IMR-90 (cell line): ENCODE measurements at regions not wholly inside any gene's neighbourhood (a gene's known extent, or its start where the extent isn't known, plus 50 kb on each side); places are given as distances from the start of the nearest gene placed in this dataset.

Source experiments
- FOS ChIP-seq: fragments of 150-350 bp; IDR thresholded peaks from 2 replicates; pipeline ENCODE4 v1.6.1; 2016; ENCODE audit warnings: low read depth, low read length
- POLR2A ChIP-seq: IDR thresholded peaks from 2 replicates; pipeline ENCODE4 v1.6.1; 2012; ENCODE audit warnings: mild to moderate bottlenecking, low read depth, low read length
- RAD21 ChIP-seq: IDR thresholded peaks from 2 replicates; pipeline ENCODE4 v1.6.1; 2012; ENCODE audit warnings: low read length, improper control_type of control experiment
- RCOR1 ChIP-seq: IDR thresholded peaks from 2 replicates; pipeline ENCODE4 v1.6.1; 2012; ENCODE audit warnings: mild to moderate bottlenecking, low read length, improper control_type of control experiment; ENCODE audit not compliant: insufficient replicate concordance
- RFX5 ChIP-seq: IDR thresholded peaks from 2 replicates; pipeline ENCODE4 v1.8.0; 2012; ENCODE audit warnings: low read depth, mild to moderate bottlenecking, low read length, moderate library complexity
- SMC3 ChIP-seq: fragments of 150-350 bp; IDR thresholded peaks from 2 replicates; pipeline ENCODE4 v1.6.1; 2016; ENCODE audit warnings: low read depth, mild to moderate bottlenecking, antibody characterized with exemption, low read length, moderate library complexity
- TF ChIP-seq, protein P1 (sequence below): conservative IDR thresholded peaks from 2 replicates; pipeline ENCODE4 v1.5.1; 2012; ENCODE audit warnings: mild to moderate bottlenecking, low read depth, low read length, improper control_type of control experiment

DNA sequence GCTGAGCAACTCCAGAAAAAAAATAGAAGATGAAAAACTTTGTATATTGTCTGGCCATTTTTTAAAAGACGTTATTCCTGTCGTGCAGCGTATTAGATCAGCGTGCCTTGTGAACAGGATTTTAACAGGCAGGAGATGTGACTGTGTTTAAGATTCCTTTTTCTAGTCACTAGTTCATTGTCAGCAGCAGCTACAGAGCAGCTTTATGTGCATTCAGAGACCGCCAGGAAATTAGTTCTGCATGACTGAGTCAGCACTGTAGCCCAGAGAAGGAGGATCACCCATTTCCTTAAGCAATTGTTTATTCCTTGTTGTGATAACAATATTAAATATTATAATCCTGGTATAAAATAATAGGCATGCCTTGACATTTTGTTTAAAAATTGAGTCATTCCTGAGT is 75.4 kb upstream of the ADGRB3 start:
- TF ChIP-seq, protein P1, sequence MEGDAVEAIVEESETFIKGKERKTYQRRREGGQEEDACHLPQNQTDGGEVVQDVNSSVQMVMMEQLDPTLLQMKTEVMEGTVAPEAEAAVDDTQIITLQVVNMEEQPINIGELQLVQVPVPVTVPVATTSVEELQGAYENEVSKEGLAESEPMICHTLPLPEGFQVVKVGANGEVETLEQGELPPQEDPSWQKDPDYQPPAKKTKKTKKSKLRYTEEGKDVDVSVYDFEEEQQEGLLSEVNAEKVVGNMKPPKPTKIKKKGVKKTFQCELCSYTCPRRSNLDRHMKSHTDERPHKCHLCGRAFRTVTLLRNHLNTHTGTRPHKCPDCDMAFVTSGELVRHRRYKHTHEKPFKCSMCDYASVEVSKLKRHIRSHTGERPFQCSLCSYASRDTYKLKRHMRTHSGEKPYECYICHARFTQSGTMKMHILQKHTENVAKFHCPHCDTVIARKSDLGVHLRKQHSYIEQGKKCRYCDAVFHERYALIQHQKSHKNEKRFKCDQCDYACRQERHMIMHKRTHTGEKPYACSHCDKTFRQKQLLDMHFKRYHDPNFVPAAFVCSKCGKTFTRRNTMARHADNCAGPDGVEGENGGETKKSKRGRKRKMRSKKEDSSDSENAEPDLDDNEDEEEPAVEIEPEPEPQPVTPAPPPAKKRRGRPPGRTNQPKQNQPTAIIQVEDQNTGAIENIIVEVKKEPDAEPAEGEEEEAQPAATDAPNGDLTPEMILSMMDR, result no peak
- TF ChIP-seq POLR2A (no peak), RFX5 (no peak), RCOR1 (no peak), FOS (no peak), SMC3 (no peak), RAD21 (no peak)
